CD4-positive, alpha-beta T cell treated with Interleukin-10 for 1 hour (primary cell): ENCODE measurements at regions not wholly inside any gene's neighbourhood (a gene's known extent, or its start where the extent isn't known, plus 50 kb on each side); places are given as distances from the start of the nearest gene placed in this dataset.
"Not testable (repeated sequence)": the region's sequence is repeated elsewhere in the genome, so short reads cannot be mapped to it uniquely, and the experiment has no call there.

ENCODE experiments used
- DNase-seq: peaks from one replicate; pipeline ENCODE4 v3.0.0-alpha.2; 2020

DNA sequence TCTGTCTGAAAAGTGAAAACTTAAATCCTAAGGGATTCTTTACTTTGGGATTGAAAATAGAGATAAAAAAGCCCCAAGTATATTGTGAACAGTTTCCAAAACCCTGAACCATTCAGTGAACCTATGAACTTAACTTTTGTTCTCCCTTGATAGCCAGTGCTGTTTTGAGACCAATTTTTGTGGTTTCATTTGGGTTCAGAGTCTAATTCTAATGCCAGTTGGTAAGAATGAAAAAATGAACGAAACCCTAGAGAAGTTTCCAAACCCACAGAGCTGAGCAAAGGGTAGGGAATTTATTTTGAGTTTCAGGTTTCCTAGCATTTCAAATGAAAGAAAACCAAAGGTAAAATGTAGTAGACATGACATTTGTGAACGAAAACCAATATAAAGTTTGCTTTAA, 1366.8 kb downstream of the EFNA5 start:
- no peak for DNase-seq

GRCh38 chr5:106292654-106293053, 1378.1 kb downstream of the EFNA5 start:
- DNase-seq: no peak

DNA sequence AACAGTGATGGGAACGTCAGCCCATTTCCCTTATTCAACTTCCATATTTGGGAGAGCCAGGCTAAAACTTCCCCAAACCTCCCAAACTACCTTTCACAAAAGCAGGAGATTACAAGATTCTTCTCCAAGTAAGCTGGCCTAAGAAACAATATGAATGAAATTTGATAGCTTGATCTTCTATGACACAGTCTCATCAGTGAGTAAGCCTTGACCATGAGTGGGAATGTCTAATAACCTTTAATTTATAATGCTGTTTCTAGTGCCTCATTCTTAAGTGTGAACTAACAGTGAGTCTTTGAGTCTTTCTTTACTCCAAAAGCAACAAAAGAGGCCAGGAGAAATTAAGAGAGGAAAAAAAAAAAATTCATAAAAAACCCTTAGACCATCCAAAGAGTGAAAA, 1379.9 kb downstream of the EFNA5 start:
- DNase-seq: no peak

DNA sequence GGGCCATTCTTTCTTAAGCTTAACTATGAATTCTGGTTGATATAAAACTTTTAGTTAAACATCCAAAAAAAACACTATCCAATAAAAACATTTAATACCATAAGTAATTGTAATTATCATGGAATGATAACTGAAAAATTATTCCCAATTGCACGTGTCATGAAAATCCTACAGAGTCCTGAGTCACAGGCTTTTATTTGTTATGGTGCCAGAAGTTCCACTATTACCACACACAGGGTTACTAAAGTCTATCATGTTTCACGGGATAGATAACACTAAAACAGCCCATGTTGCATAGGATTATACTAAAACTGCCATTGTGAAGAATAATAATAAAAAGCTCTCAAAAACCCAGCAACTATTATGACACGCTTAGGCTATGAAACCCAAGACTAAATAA, 1381.8 kb downstream of the EFNA5 start:
- no peak for DNase-seq

GRCh38 chr5:106277540-106278096, 1393.1 kb downstream of the EFNA5 start:
- no peak for DNase-seq

- DNase-seq: no peak
These were observed 1401.4 kb downstream of the EFNA5 start for GRCh38 chr5:106269252-106269843.

- no peak for DNase-seq
These were observed 1403.5 kb downstream of the EFNA5 start for GRCh38 chr5:106267256-106267655.

DNA sequence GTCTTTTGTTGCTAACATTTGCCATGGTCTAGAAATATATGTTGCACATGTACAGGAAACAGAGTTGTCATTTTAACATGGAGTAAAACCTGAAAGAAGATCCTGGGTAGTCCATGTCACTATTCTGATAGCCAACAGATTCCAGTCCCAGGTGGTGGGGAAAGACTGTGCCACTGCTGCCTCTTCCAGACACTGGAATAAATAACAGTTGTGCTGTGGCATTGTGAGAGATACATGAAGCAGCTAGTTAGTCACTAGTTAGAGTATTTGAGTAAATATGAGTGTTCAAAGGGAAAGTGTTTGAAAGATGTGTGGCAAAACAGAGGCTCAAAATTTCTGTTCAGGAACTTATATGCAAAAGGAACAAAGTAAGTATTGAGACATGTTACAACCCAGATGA, 1408.3 kb downstream of the EFNA5 start:
- DNase-seq: no peak

DNA sequence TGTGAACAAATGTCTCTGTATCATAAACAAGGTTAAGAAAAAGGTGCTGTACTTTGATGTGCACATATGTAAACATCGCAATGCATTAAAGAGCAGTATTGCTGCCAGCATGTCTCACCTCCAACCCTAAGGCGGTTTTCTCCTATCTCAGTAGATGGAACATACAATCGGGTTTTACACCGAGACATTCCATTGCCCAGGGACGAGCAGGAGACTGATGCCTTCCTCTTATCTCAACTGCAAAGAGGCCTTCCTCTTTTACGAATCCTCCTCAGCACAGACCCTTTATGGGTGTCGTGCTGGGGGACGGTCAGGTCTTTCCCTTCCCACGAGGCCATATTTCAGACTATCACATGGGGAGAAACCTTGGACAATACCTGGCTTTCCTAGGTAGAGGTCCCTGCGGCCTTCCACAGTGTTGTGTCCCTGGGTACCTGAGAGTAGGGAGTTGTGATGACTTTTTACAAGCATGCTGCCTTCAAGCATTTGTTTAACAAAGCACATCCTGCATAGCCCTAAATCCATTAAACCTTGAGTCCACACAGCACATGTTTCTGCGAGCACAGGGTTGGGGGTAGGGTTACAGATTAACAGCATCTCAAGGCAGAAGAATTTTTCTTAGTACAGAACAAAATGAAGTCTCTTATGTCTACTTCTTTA, 1411.2 kb downstream of the EFNA5 start:
- not testable (repeated sequence) for DNase-seq

DNA sequence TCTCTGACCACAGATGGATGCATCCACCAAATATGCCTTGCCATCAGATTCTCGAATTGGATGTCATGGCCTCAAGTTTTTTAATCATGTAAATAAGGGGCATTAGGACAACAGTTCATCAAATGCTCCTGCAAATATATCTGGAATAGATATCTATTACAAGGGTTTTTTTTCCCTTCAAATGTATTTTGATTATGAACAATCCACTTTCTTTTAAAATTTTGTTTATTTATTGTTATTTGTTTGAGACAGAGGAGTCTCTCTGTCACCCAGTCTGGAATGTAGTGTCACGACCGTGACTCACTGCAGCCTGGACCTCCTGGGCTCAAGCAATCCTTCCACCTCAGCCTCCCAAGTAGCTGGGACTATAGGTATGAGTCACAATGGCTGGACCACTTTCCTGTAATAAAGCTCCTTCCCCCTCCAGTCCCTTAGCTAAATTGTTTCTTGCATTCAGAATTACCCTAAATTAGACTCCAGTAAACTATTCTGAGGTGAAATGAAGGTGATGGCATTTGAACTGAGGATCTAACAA, 1412.1 kb downstream of the EFNA5 start:
- no peak for DNase-seq

- DNase-seq: no peak
These were observed 1416.0 kb downstream of the EFNA5 start for GRCh38 chr5:106254784-106255183.

- not testable (repeated sequence) for DNase-seq
These were observed 1424.5 kb downstream of the EFNA5 start for GRCh38 chr5:106246044-106246745.

DNA sequence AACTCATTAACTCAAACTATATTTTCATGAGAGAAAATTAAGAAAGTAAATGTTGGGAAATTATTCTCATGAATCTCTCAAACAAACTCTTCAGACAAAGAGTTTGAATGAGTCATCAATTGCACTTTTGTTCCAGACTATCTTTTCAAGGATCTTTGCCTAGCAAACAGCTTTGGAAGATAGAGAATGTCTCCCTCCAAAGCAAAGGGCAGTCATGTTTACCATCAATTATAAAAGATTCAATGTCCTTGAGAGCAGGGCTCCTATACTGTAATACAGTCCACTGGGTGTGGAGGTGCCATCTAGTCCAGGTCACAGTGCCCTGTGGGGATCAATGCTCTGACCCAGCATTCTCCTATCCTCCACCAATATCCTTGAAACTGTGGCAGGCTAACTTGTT, 1429.3 kb downstream of the EFNA5 start:
- DNase-seq: no peak

- no peak for DNase-seq
These were observed 1464.7 kb downstream of the EFNA5 start for GRCh38 chr5:106205916-106206571.

DNA sequence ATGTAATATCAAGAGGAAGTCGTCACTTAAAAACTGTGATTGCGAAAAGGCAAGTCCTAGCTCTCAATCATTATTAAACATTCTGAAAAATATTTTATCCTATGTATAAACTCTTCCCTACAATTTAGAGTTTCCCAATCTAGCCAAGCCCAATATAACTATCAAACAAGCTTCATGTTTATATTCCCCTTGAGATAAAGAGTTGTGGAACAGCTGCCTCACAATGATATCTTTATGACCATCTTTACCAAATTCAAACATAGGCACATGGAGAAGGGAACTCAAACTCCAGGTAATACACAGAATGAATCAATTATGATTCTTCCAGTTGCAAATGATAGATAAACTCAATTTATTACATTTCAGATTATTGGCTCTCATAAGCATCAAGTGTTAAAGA, 1468.7 kb downstream of the EFNA5 start:
- no peak for DNase-seq

GRCh38 chr5:106200971-106201370, 1469.8 kb downstream of the EFNA5 start:
- no peak for DNase-seq

DNA sequence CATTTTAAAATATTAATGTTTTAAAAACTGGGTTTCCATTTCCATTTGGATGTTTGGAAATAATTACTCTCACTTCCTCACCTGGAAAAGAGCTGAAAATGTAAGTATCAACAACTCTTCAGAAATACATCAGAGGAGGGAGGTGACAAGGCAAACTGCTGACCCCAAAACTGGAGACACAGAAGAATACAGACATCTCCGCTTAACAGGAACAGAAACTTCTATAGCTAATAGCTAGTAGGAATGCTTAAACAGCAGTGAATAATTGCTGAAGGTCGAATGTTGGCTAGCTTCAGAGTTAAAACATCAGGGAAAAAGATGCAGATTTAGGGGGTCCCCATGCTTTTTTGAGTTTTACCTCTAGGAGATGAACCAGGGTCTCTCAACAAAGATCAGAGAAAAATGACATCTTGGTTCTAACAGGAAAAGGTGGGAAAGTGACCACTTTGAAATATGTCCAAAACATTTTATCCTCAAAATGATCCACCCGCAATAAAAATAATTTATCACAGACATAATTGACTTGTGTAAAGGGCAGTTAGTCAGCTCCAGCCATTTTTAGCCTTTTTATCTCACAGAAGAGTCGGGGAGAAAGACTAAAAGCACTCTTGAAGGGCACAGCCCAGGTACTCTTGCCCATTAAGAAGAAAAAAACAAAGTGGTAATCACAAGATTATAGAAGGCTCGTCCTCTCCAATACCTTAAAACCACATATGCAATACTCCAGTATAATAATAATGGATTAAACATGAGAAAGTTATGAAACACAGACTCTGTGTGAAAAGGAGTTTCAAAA, 1474.9 kb downstream of the EFNA5 start:
- no peak for DNase-seq

DNA sequence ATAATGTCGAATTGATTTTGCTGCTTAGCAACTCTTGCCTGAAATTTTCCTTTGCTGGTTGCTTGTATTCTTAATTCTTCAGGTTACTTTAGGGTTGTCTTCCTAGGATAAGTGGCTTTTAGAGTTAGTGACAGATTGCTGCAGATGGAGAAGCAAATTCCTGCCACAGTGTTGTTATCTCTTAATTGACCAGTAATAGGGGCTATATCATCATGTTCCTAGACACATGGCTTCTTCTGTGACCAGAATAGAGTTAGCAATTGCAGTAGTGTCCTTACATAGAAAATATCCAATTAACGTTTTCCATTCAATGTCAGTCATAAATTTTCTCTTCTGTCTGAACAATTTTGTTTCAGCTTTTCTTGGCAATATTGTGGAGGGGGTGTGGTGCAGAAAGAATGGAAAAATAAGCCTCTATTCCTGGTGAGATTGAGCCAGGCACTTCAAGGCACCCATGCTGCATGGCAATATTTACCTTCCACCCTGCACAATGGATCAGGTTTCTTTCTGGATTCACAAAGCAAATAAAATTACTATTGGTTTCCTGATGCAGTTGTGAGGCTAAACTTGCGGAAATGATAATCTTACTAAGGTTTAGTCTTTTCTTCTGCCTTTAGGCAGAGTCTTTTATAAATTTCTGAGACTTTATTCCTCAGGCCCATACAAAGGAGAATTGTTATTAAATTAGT, 1481.5 kb downstream of the EFNA5 start:
- no peak for DNase-seq

DNA sequence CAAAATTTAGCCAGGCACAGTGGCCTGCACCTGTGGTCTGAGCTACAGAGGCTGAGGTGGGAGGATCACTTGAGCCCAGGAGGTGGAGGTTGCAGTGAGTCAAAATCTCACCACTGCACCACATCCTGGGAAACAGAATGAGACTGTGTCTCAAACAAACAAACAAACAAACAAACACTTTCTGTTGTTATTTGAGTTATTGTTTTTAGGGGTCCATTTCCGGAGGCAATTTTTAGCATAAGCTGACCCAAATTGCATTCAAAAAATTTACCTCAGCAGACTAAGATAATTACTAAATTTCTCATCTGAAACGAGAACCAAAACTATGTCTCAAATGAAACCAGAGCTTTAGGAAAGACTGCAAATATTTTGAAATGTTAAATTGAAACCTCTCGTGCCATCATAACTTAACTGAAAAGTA, 1485.1 kb downstream of the EFNA5 start:
- DNase-seq: no peak

GRCh38 chr5:106174903-106175302, 1495.8 kb downstream of the EFNA5 start:
- no peak for DNase-seq

- DNase-seq: no peak
These were observed 1497.8 kb downstream of the EFNA5 start for GRCh38 chr5:106172681-106173532.
